ENCODE measurements at regions not wholly inside any gene's neighbourhood (a gene's known extent, or its start where the extent isn't known, plus 50 kb on each side); places are given as distances from the start of the nearest gene placed in this dataset.

DNA sequence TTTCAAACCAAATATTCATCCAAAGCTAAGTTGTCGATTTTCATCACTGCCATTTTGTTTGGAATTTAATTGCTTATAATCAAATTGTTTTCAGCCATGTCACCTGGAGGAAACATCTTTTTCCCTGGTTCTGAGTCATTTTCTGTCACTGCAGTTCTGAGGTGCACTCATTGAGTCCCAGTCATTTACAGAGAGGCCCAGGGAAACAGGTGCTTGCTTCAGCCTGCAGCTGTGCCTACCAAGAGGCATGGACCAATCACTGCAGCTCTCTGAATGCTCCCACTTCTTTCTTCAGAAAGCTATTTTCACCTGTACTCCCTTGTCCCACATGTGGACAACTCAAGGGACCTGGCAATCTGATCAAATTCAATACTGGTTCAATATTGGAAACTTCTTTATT is 308.1 kb downstream of the COG6 start:
- no peaks in the 10 kb centered on the region for H3K36me3 Mint-ChIP-seq (ENCODE audit: unreplicated experiment)
- H3K27me3 Mint-ChIP-seq (ENCODE audit: unreplicated experiment), result no peaks in the 10 kb centered on the region
- H3K4me1 Mint-ChIP-seq (ENCODE audit: low read depth, unreplicated experiment), result peaks cover 2% of the 10 kb centered on the region
- no peaks in the 10 kb centered on the region for H3K9me3 Mint-ChIP-seq (ENCODE audit: unreplicated experiment)
- no peak for DNase-seq
- no peak overlapping the region for H3K27ac Mint-ChIP-seq (ENCODE audit: unreplicated experiment)
- TF ChIP-seq, protein P1, sequence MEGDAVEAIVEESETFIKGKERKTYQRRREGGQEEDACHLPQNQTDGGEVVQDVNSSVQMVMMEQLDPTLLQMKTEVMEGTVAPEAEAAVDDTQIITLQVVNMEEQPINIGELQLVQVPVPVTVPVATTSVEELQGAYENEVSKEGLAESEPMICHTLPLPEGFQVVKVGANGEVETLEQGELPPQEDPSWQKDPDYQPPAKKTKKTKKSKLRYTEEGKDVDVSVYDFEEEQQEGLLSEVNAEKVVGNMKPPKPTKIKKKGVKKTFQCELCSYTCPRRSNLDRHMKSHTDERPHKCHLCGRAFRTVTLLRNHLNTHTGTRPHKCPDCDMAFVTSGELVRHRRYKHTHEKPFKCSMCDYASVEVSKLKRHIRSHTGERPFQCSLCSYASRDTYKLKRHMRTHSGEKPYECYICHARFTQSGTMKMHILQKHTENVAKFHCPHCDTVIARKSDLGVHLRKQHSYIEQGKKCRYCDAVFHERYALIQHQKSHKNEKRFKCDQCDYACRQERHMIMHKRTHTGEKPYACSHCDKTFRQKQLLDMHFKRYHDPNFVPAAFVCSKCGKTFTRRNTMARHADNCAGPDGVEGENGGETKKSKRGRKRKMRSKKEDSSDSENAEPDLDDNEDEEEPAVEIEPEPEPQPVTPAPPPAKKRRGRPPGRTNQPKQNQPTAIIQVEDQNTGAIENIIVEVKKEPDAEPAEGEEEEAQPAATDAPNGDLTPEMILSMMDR (IDR thresholded peaks at IDR 0.05; ENCODE audit: partially characterized antibody, unreplicated experiment), result no peak
- no peak overlapping the region for H3K4me3 Mint-ChIP-seq (ENCODE audit: unreplicated experiment)

DNA sequence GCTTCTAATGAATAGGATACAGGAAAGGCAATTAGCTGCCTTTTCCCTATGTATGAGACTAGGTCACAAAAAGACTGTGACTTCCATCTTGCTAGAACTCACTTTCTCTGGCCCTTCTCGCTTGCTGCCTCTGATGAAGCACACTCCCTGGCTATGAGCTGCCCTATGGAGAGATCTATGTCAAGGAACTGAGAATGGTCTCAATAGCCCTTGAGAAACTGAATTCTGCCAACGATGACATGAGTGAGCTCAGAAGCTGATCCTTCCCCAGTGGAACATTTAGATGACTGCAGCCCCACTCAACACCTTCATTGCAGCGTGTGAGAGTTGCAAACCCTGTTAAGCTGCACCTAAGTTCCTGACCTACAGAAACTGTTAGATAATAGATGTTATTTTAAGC is 309.8 kb downstream of the COG6 start:
- H3K27ac Mint-ChIP-seq (ENCODE audit: unreplicated experiment), result no peak overlapping the region
- TF ChIP-seq, protein P1 (IDR thresholded peaks at IDR 0.05; ENCODE audit: partially characterized antibody, unreplicated experiment), result no peak
- H3K9me3 Mint-ChIP-seq (ENCODE audit: unreplicated experiment), result no peaks in the 10 kb centered on the region
- H3K27me3 Mint-ChIP-seq (ENCODE audit: unreplicated experiment), result peaks cover 2% of the 10 kb centered on the region
- no peak overlapping the region for H3K4me3 Mint-ChIP-seq (ENCODE audit: unreplicated experiment)
- no peaks in the 10 kb centered on the region for H3K36me3 Mint-ChIP-seq (ENCODE audit: unreplicated experiment)
- H3K4me1 Mint-ChIP-seq (ENCODE audit: low read depth, unreplicated experiment), result peaks cover 1% of the 10 kb centered on the region
- no peak for DNase-seq

DNA sequence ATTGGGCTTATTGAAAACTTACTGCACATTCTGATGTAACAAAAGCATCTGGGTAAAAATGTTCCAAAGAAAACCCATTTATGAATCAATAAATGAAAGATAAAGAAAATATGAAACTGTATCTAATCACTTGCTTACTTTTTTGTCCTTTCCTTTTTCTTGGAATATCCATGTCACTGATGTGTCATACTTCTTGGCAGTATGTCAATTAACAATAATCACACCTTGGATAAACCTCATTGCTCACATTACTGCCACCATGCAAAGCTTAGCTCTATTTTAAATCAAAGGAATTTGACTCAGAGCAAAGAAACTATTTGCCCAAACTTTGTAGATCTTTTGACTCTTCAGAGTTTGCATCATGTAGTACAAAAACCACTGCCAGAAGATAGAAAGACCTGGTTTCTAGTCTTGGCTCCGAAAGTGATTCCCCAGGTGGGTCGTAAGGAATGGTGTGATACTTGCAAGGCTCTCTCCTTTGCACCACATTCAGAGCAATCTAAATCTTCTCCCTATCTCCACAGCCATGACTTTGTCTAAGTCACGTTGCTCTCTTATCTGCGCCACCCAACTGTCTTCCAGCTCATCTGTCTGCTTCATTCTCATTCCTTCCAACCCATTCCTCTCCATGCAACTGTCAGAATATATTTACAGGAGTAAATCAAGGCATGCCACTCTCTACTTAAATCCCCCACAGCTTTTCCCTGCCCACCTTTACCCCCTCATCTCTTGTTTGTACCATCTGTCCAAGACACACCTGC is 311.9 kb downstream of the COG6 start:
- TF ChIP-seq, protein P1 (IDR thresholded peaks at IDR 0.05; ENCODE audit: partially characterized antibody, unreplicated experiment), result no peak
- H3K4me3 Mint-ChIP-seq (ENCODE audit: unreplicated experiment), result no peak overlapping the region
- no peaks in the 10 kb centered on the region for H3K4me1 Mint-ChIP-seq (ENCODE audit: low read depth, unreplicated experiment)
- H3K27me3 Mint-ChIP-seq (ENCODE audit: unreplicated experiment), result peaks cover 2% of the 10 kb centered on the region
- H3K36me3 Mint-ChIP-seq (ENCODE audit: unreplicated experiment), result no peaks in the 10 kb centered on the region
- no peak overlapping the region for H3K27ac Mint-ChIP-seq (ENCODE audit: unreplicated experiment)
- DNase-seq, result no peak
- no peaks in the 10 kb centered on the region for H3K9me3 Mint-ChIP-seq (ENCODE audit: unreplicated experiment)

DNA sequence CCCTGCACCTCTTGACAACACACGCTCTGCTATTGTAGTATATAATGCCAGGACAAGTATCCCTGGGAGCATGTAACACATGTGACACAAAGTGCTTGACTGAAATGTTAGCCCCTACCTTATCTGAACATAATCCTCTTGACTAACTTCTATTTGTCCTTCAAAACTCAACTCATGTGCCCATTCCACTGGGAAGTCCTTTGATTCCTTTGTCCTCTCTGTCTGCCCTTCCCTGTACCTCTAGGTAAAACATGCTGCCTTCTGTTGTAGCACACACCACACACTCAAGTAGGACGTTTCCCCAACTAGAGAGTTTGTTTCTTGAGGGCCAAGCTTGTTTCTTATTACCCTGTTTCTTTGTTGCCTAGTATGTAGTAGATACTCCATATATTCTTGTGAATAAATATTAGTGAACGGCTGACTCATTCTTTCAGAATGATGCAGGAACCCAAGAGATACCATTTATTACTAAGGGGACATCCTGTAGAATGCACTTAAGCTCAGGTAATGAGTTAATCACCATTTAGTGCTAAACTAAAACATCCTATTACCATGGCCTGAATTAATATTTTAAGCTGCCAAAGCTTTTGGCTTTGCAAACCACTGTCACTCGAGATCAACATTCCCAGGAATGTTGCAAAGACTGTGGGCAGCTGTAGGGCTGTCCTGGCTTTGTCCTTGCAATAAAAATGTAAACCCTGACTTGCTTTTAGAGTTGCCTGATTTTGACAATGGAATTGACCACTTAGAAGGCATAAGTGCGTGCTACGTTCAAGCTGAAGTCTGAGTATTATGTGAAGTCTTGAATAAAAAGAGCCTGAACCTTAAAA is 313.4 kb downstream of the COG6 start:
- H3K4me3 Mint-ChIP-seq (ENCODE audit: unreplicated experiment), result no peak overlapping the region
- TF ChIP-seq, protein P1 (IDR thresholded peaks at IDR 0.05; ENCODE audit: partially characterized antibody, unreplicated experiment), result no peak
- H3K36me3 Mint-ChIP-seq (ENCODE audit: unreplicated experiment), result no peaks in the 10 kb centered on the region
- no peak overlapping the region for H3K27ac Mint-ChIP-seq (ENCODE audit: unreplicated experiment)
- H3K9me3 Mint-ChIP-seq (ENCODE audit: unreplicated experiment), result no peaks in the 10 kb centered on the region
- H3K27me3 Mint-ChIP-seq (ENCODE audit: unreplicated experiment), result peaks cover 2% of the 10 kb centered on the region
- no peaks in the 10 kb centered on the region for H3K4me1 Mint-ChIP-seq (ENCODE audit: low read depth, unreplicated experiment)
- no peak for DNase-seq

Measured in glutamatergic neuron (in vitro differentiated cells).